Hepatocyte (in vitro differentiated cells): ENCODE measurements at regions not wholly inside any gene's neighbourhood (a gene's known extent, or its start where the extent isn't known, plus 50 kb on each side); places are given as distances from the start of the nearest gene placed in this dataset.

Experiments used
- DNase-seq: peaks from one replicate; pipeline ENCODE4 v3.0.0-alpha.2; 2016; ENCODE audit warnings: low spot score
- H2AFZ ChIP-seq: fragments of 200-600 bp; sonication (generic); 2 replicates; pipeline ENCODE4 v1.6.0; 2016; ENCODE audit warnings: antibody characterized with exemption, mild to moderate bottlenecking
- H3K27ac ChIP-seq: fragments of 200-600 bp; sonication (generic); 2 replicates; pipeline ENCODE4 v1.5.1; 2016; ENCODE audit warnings: mild to moderate bottlenecking
- H3K27me3 ChIP-seq: fragments of 200-600 bp; sonication (generic); 2 replicates; pipeline ENCODE4 v1.6.1; 2016
- H3K36me3 ChIP-seq: fragments of 200-600 bp; sonication (generic); replicated peaks from 2 replicates; pipeline ENCODE4 v1.5.1; 2016; ENCODE audit warnings: low read depth; ENCODE audit not compliant: insufficient read depth
- H3K4me1 ChIP-seq: fragments of 200-600 bp; sonication (generic); 2 replicates; pipeline ENCODE4 v1.5.1; 2016; ENCODE audit warnings: mild to moderate bottlenecking, moderate library complexity; ENCODE audit not compliant: insufficient read depth
- H3K4me2 ChIP-seq: fragments of 200-600 bp; sonication (generic); 2 replicates; pipeline ENCODE4 v1.6.0; 2016
- H3K4me3 ChIP-seq: fragments of 200-600 bp; sonication (generic); 2 replicates; pipeline ENCODE4 v1.5.1; 2016; ENCODE audit warnings: mild to moderate bottlenecking
- H3K79me2 ChIP-seq: fragments of 200-600 bp; sonication (generic); 2 replicates; pipeline ENCODE4 v1.6.0; 2017; ENCODE audit warnings: mild to moderate bottlenecking
- H3K9me2 ChIP-seq: fragments of 200-600 bp; sonication (generic); replicated peaks from 2 replicates; pipeline ENCODE4 v1.6.0; 2017; ENCODE audit warnings: mild to moderate bottlenecking; ENCODE audit not compliant: insufficient read depth
- H3K9me3 ChIP-seq: fragments of 200-600 bp; sonication (generic); 2 replicates; pipeline ENCODE4 v1.5.1; 2016; ENCODE audit warnings: low read depth, mild to moderate bottlenecking
- H4K20me1 ChIP-seq: fragments of 200-600 bp; sonication (generic); 2 replicates; pipeline ENCODE4 v1.6.0; 2016; ENCODE audit warnings: mild to moderate bottlenecking; ENCODE audit not compliant: insufficient read depth, poor library complexity, severe bottlenecking
- EZH2 ChIP-seq: fragments of 200-600 bp; sonication (generic); IDR thresholded peaks from 2 replicates; pipeline ENCODE4 v1.6.1; 2016; ENCODE audit warnings: antibody characterized with exemption, mild to moderate bottlenecking, borderline replicate concordance
- EZH2phosphoT487 ChIP-seq: fragments of 200-600 bp; sonication (generic); IDR thresholded peaks from one replicate; pipeline ENCODE4 v1.6.1; 2018; ENCODE audit warnings: antibody characterized with exemption, mild to moderate bottlenecking, low read depth, moderate library complexity; ENCODE audit not compliant: unreplicated experiment, severe bottlenecking
- WGBS: methylation state at CpG from one replicate; pipeline ENCODE4 v1.1.6; 2016; ENCODE audit warnings: low lambda C conversion rate; ENCODE audit errors: missing lambda C conversion rate; 5-methylcytosine and 5-hydroxymethylcytosine counted together
- TF ChIP-seq, protein P1 (sequence below): fragments of 200-600 bp; sonication (generic); IDR thresholded peaks from 2 replicates; pipeline ENCODE4 v1.5.1; 2016; ENCODE audit warnings: antibody characterized with exemption, mild to moderate bottlenecking; ENCODE audit not compliant: poor library complexity

DNA sequence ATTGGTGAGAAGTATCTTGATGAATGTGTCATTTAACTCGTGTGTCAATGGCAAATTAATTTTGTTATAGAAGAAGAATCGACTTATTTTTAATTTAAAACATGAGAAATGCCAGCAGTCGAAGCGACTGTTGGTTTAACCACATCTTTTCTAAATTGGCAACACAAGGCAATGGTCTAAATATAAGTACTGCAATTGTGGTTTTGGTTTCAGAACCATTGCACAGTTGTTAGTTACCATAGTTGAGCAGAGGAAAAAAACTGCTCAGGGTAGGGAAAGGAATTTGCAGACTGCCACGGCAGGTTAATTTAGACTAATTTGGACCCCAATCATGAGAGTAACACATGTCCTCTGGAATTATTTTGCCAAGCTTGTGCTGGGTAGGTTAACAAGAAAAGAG is 185.6 kb upstream of the RUNX1 start:
- no peaks in the 10 kb centered on the region for H3K4me1 ChIP-seq
- no peaks in the 10 kb centered on the region for H3K36me3 ChIP-seq
- no peak overlapping the region for H3K4me2 ChIP-seq
- no peaks in the 10 kb centered on the region for H3K9me2 ChIP-seq
- H3K79me2 ChIP-seq: no peaks in the 10 kb centered on the region
- no peaks in the 10 kb centered on the region for H4K20me1 ChIP-seq
- H3K27ac ChIP-seq: no peak overlapping the region
- WGBS: 85% methylated on average over 5 of the region's 5 CpGs
- H3K27me3 ChIP-seq: no peaks in the 10 kb centered on the region
- no peak overlapping the region for H2AFZ ChIP-seq
- no peak overlapping the region for H3K4me3 ChIP-seq
- DNase-seq: no peak
- H3K9me3 ChIP-seq: no peaks in the 10 kb centered on the region
- TF ChIP-seq EZH2phosphoT487: no peak

DNA sequence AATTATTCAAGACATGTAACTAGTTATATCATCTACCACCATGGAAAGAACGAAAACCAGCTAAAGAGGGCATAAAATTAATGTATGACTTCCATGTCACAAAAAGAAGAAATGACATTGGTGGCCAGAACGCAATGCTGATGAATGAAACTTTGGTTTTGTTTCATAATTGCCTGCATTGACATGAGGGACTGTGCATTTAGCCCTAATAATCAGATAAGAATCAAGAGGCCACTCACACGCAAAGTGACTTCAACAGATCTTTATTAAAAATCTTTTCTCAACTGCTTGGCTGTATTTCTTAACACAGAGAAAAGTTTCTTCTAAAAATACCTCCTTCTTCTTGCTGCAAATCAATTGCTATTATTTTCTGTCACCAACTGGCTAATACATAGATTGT is 184.7 kb upstream of the RUNX1 start:
- Histone ChIP-seq H3K36me3 (no peaks in the 10 kb centered on the region), H3K27me3 (no peaks in the 10 kb centered on the region), H3K4me2 (no peak overlapping the region), H2AFZ (no peak overlapping the region), H3K27ac (no peak overlapping the region), H3K79me2 (no peaks in the 10 kb centered on the region), H3K4me3 (no peak overlapping the region), H3K9me3 (no peaks in the 10 kb centered on the region), H3K4me1 (no peaks in the 10 kb centered on the region), H3K9me2 (no peaks in the 10 kb centered on the region), H4K20me1 (no peaks in the 10 kb centered on the region)
- no peak for DNase-seq
- TF ChIP-seq, protein P1, sequence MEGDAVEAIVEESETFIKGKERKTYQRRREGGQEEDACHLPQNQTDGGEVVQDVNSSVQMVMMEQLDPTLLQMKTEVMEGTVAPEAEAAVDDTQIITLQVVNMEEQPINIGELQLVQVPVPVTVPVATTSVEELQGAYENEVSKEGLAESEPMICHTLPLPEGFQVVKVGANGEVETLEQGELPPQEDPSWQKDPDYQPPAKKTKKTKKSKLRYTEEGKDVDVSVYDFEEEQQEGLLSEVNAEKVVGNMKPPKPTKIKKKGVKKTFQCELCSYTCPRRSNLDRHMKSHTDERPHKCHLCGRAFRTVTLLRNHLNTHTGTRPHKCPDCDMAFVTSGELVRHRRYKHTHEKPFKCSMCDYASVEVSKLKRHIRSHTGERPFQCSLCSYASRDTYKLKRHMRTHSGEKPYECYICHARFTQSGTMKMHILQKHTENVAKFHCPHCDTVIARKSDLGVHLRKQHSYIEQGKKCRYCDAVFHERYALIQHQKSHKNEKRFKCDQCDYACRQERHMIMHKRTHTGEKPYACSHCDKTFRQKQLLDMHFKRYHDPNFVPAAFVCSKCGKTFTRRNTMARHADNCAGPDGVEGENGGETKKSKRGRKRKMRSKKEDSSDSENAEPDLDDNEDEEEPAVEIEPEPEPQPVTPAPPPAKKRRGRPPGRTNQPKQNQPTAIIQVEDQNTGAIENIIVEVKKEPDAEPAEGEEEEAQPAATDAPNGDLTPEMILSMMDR: no peak
- TF ChIP-seq EZH2 (no peak), EZH2phosphoT487 (no peak)
- WGBS: 93% methylated on average over 3 of the region's 3 CpGs

DNA sequence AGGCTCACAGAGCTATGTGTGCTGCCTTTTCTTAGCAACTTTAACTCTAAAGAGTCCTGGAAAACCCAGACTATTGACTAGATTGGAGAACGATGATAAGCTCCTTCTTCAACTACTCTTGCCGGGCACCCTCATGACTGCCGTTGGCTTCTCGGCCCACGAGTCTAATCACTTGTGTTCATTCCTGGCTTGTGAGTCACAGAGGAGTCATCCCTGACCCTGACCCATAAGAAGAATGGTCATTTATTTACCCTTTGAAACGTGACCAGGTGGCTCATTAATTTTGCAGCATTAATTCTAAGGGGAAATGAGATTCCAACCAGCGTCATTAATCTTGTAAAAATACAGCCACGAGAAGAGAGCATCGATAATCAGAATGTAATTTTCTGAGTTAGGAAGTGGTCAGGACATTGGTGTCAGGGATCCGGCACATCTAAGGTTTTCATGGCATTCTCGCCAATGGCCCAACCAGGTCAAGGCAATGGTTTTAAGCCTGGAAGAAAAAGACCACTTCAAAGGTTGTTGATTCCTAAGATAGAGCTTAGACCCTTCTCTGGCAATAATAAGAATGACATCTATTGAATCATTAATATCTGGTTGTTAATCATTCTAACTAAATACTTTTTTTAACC is 183.6 kb upstream of the RUNX1 start:
- no peak overlapping the region for H3K4me2 ChIP-seq
- no peaks in the 10 kb centered on the region for H3K9me3 ChIP-seq
- H2AFZ ChIP-seq: no peak overlapping the region
- 55% methylated on average over 11 of the region's 11 CpGs for WGBS
- TF ChIP-seq EZH2phosphoT487 (no peak), EZH2 (no peak)
- TF ChIP-seq, protein P1: no peak
- no peaks in the 10 kb centered on the region for H3K27me3 ChIP-seq
- no peaks in the 10 kb centered on the region for H3K9me2 ChIP-seq
- no peak overlapping the region for H3K4me3 ChIP-seq
- DNase-seq: peak; percentile 60
- H3K36me3 ChIP-seq: no peaks in the 10 kb centered on the region
- H3K79me2 ChIP-seq: no peaks in the 10 kb centered on the region
- peak overlapping the region; percentile 34 for H3K27ac ChIP-seq
- no peaks in the 10 kb centered on the region for H3K4me1 ChIP-seq
- H4K20me1 ChIP-seq: no peaks in the 10 kb centered on the region

DNA sequence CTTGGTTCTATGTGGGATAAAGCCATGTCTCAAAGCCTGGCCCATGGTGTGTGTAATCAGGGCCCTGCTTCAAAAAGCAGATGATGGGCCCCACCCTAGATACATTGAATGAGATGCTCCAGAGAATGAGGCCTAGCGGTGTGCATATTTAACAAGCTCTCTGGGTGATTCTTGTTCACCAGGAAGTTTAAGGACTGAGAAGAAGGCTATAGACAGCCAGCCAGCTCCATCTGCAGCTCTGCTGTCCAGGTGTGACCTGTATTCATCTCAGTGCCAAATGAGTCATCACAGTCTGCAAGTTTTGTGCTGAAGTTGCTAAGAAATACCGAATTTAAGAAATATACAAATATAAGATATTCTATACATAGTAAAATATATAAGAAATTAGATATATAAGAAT is 182.0 kb upstream of the RUNX1 start:
- Histone ChIP-seq H3K79me2 (no peaks in the 10 kb centered on the region), H3K36me3 (no peaks in the 10 kb centered on the region), H3K27me3 (no peaks in the 10 kb centered on the region), H2AFZ (no peak overlapping the region), H3K27ac (no peak overlapping the region), H3K9me3 (no peaks in the 10 kb centered on the region), H3K4me1 (no peaks in the 10 kb centered on the region), H3K4me3 (no peak overlapping the region), H4K20me1 (no peaks in the 10 kb centered on the region), H3K4me2 (no peak overlapping the region), H3K9me2 (no peaks in the 10 kb centered on the region)
- no peak for DNase-seq
- WGBS: 97% methylated on average over 2 of the region's 2 CpGs
- TF ChIP-seq, protein P1: no peak
- TF ChIP-seq EZH2: no peak
- TF ChIP-seq EZH2phosphoT487: no peak
